HCT116 (cell line): ENCODE measurements at regions not wholly inside any gene's neighbourhood (a gene's known extent, or its start where the extent isn't known, plus 50 kb on each side); places are given as distances from the start of the nearest gene placed in this dataset.

Experiments used
- CTCF ChIP-seq, 3 experiments: fragments of 200-600 bp in 1 of 3; sonication (generic) in 1 of 3; IDR thresholded peaks in 2 of 3; conservative IDR thresholded peaks in 1 of 3; 2 replicates each; pipeline ENCODE4 v1.5.1; 2012 to 2017; ENCODE audit warnings: low read depth in 2 of 3, low read length in 2 of 3, antibody characterized with exemption in 1 of 3, borderline replicate concordance in 1 of 3, control low read depth in 1 of 3, mild to moderate bottlenecking in 1 of 3, mixed read lengths in 1 of 3, mixed run types in 1 of 3, moderate library complexity in 1 of 3; ENCODE audit not compliant: insufficient read depth in 1 of 3
- EZH2 ChIP-seq: fragments of 200-600 bp; sonication (generic); IDR thresholded peaks from 2 replicates; pipeline ENCODE4 v1.6.1; 2017; ENCODE audit warnings: antibody characterized with exemption, mixed run types
- POLR2A ChIP-seq: IDR thresholded peaks from 2 replicates; pipeline ENCODE4 v1.7.0; 2011; ENCODE audit warnings: borderline replicate concordance; ENCODE audit not compliant: insufficient read depth, insufficient read length; ENCODE audit errors: extremely low read depth

DNA sequence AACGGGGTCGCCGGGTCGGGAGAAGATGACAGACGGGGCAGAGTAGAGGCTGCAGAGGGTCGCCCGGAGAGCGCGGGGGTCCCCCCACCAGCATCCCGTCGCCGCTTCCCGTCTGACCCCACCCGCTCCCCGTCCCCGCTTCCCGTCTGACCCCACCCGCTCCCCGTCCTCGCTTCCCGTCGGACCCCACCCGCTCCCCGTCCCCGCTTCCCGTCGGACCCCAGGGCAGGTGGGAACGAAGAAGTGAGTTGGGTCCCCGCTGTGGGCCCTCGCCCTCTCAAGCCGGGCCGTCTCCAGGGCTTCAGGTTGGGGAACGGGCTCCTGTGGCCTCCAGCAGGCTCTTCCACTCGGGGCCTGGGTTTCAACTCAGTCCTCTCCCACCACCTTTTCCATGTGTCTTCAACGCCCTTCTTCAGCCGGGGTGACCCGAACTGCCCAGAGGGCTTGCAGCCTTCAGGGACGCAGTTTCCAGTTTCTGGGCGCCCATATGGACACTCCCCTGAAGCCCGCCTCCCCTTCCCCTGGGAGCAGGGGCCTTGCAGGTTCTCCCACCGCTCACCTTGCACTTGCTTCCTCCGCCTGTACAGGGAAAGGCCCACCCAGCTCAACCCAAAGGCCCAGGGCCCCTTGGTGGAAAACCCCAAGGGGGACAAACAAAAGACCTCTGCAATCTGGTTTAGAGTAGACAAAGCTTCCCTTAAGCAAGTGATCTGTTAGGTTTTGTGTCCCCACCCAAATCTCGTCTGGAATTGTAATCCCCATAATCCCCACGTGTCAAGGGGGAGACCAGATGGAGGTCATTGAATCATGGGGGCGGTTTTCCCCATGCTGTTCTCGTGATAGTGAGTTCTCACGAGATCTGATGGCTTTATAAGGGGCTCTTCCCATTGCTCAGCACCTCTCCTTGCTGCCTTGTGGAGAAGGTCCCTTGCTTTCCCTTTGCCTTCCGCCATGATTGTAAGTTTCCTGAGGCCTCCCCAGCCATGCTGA, 66.5 kb downstream of the TNFAIP2 start:
- no peak for TF ChIP-seq CTCF (IDR thresholded peaks at IDR 0.05 in 2 of 3, conservative IDR thresholded peaks at IDR 0.05 in 1 of 3; ENCODE audit: borderline replicate concordance in 1 of 3, insufficient read depth in 1 of 3, low read depth in 2 of 3, low read length in 2 of 3)
- no peak for TF ChIP-seq POLR2A
- no peak for TF ChIP-seq EZH2
